Endodermal cell (in vitro differentiated cells): ENCODE measurements at regions not wholly inside any gene's neighbourhood (a gene's known extent, or its start where the extent isn't known, plus 50 kb on each side); places are given as distances from the start of the nearest gene placed in this dataset.

ENCODE experiments used
- DNase-seq: peaks from one replicate; pipeline ENCODE4 v3.0.0-alpha.2; 2017
- H3K27ac ChIP-seq: 2 replicates; pipeline ENCODE4 v1.5.1; 2013; ENCODE audit warnings: mild to moderate bottlenecking, low read depth, low read length, moderate library complexity
- H3K27me3 ChIP-seq: 2 replicates; pipeline ENCODE4 v1.6.1; 2013; ENCODE audit warnings: mild to moderate bottlenecking, low read length, moderate library complexity; ENCODE audit not compliant: insufficient read depth, control insufficient read depth, poor library complexity, severe bottlenecking
- H3K36me3 ChIP-seq: 2 replicates; pipeline ENCODE4 v1.7.0; 2013; ENCODE audit warnings: mild to moderate bottlenecking, low read length, moderate library complexity; ENCODE audit not compliant: control insufficient read depth, insufficient read depth
- H3K4me1 ChIP-seq: one replicate; pipeline ENCODE4 v1.7.0; 2013; ENCODE audit warnings: low read length; ENCODE audit not compliant: control insufficient read depth, insufficient read depth
- H3K4me3 ChIP-seq: 2 replicates; pipeline ENCODE4 v1.5.1; 2013; ENCODE audit warnings: mild to moderate bottlenecking, low read length, moderate library complexity
- H3K9ac ChIP-seq: 2 replicates; pipeline ENCODE4 v1.6.1; 2013; ENCODE audit warnings: mild to moderate bottlenecking, low read length, moderate library complexity; ENCODE audit not compliant: poor library complexity, severe bottlenecking; ENCODE audit errors: extremely low read depth
- H3K9me3 ChIP-seq: 2 replicates; pipeline ENCODE4 v1.6.1; 2013; ENCODE audit warnings: mild to moderate bottlenecking, low read length, moderate library complexity; ENCODE audit not compliant: control insufficient read depth
- H3K27ac Mint-ChIP-seq: 2 replicates; pipeline ENCODE4 v1.8.0; 2020; ENCODE audit warnings: mixed read lengths
- H3K27me3 Mint-ChIP-seq: 2 replicates; pipeline ENCODE4 v1.8.0; 2021; ENCODE audit warnings: mild to moderate bottlenecking, mixed read lengths; ENCODE audit not compliant: insufficient read depth
- H3K36me3 Mint-ChIP-seq: 2 replicates; pipeline ENCODE4 v1.8.0; 2020; ENCODE audit warnings: low read depth, mixed read lengths
- H3K4me1 Mint-ChIP-seq: 2 replicates; pipeline ENCODE4 v1.8.0; 2020; ENCODE audit warnings: mixed read lengths
- H3K4me3 Mint-ChIP-seq: 2 replicates; pipeline ENCODE4 v1.8.0; 2020; ENCODE audit warnings: mild to moderate bottlenecking, moderate library complexity, mixed read lengths
- H3K9me3 Mint-ChIP-seq: 2 replicates; pipeline ENCODE4 v1.8.0; 2020; ENCODE audit warnings: mild to moderate bottlenecking, mixed read lengths
- CTCF ChIP-seq: fragments of 200-600 bp; sonication (generic); conservative IDR thresholded peaks from 2 replicates; pipeline ENCODE4 v1.5.0; 2021; ENCODE audit warnings: antibody characterized with exemption, mild to moderate bottlenecking
- WGBS, 2 experiments: methylation state at CpG; one replicate each; pipeline versions ENCODE4 v1.1.5 to v1.1.7; 2013; ENCODE audit warnings: missing lambda C conversion rate in 2 of 2, mixed read lengths in 1 of 2; ENCODE audit not compliant: insufficient coverage in 1 of 2, insufficient read length in 1 of 2; 5-methylcytosine and 5-hydroxymethylcytosine counted together

- H3K9me3 Mint-ChIP-seq: no peaks in the 10 kb centered on the region
- Histone ChIP-seq H3K27me3 (no peaks in the 10 kb centered on the region), H3K9me3 (peaks cover 5% of the 10 kb centered on the region), H3K36me3 (no peaks in the 10 kb centered on the region), H3K4me1 (peaks cover 17% of the 10 kb centered on the region), H3K27ac (no peak overlapping the region), H3K4me3 (no peak overlapping the region), H3K9ac (no peak overlapping the region)
- peaks cover 18% of the 10 kb centered on the region for H3K4me1 Mint-ChIP-seq
- no peak overlapping the region for H3K4me3 Mint-ChIP-seq
- peak; percentile 45 for TF ChIP-seq CTCF
- peak; percentile 75 for DNase-seq
- peaks cover 4% of the 10 kb centered on the region for H3K27me3 Mint-ChIP-seq
- no peak overlapping the region for H3K27ac Mint-ChIP-seq
- no peaks in the 10 kb centered on the region for H3K36me3 Mint-ChIP-seq
- WGBS, 2 experiments: 84 to 87% methylated on average over 15 to 21 of the region's 21 CpGs
These were observed 150.3 kb upstream of the RPL38 start for GRCh38 chr17:74052993-74053711.

GRCh38 chr17:74053712-74054078 lies 149.8 kb upstream of the RPL38 start:
- Mint-ChIP-seq H3K9me3 (no peaks in the 10 kb centered on the region), H3K4me1 (peaks cover 18% of the 10 kb centered on the region), H3K36me3 (no peaks in the 10 kb centered on the region), H3K4me3 (no peak overlapping the region), H3K27me3 (no peaks in the 10 kb centered on the region), H3K27ac (no peak overlapping the region)
- TF ChIP-seq CTCF: no peak
- H3K4me3 ChIP-seq: no peak overlapping the region
- H3K36me3 ChIP-seq: no peaks in the 10 kb centered on the region
- DNase-seq: no peak
- peaks cover 17% of the 10 kb centered on the region for H3K4me1 ChIP-seq
- H3K27ac ChIP-seq: no peak overlapping the region
- no peak overlapping the region for H3K9ac ChIP-seq
- peaks cover 5% of the 10 kb centered on the region for H3K9me3 ChIP-seq
- no peaks in the 10 kb centered on the region for H3K27me3 ChIP-seq
- WGBS, 2 experiments: 84 to 91% methylated on average over 5 to 8 of the region's 8 CpGs

- H3K4me1 Mint-ChIP-seq: peaks cover 18% of the 10 kb centered on the region
- no peaks in the 10 kb centered on the region for H3K9me3 Mint-ChIP-seq
- H3K27me3 Mint-ChIP-seq: peaks cover 2% of the 10 kb centered on the region
These were observed 149.2 kb upstream of the RPL38 start for GRCh38 chr17:74054249-74054648.

More at GRCh38 chr17:74054249-74054648, 149.2 kb upstream of the RPL38 start:
- Histone ChIP-seq H3K27me3 (no peaks in the 10 kb centered on the region), H3K27ac (no peak overlapping the region), H3K9me3 (peaks cover 5% of the 10 kb centered on the region), H3K9ac (no peak overlapping the region), H3K4me1 (peaks cover 17% of the 10 kb centered on the region), H3K4me3 (no peak overlapping the region), H3K36me3 (no peaks in the 10 kb centered on the region)
- TF ChIP-seq CTCF: no peak
- Mint-ChIP-seq H3K4me3 (no peak overlapping the region), H3K36me3 (no peaks in the 10 kb centered on the region), H3K27ac (peak overlapping the region; percentile 55)
- no peak for DNase-seq
- 80 to 87% methylated on average over 2 to 4 of the region's 4 CpGs for WGBS, 2 experiments
